GM12878 (cell line): ENCODE measurements at regions not wholly inside any gene's neighbourhood (a gene's known extent, or its start where the extent isn't known, plus 50 kb on each side); places are given as distances from the start of the nearest gene placed in this dataset.

Source experiments
- ATAC-seq: fragments of 200-7000 bp; cut with Tn5 transposase; 3 replicates; pipeline ENCODE4 v1.9.1; 2020; ENCODE audit warnings: mild to moderate bottlenecking, moderate library complexity
- BruUV-seq: library from RNA; stranded (reverse); fragments of 400-500 nt; replicated peaks from 2 replicates; lab custom pipeline; 2021; lab: Mats Ljungman, UMichigan
- CTCF ChIA-PET: fragments of 300-600 bp; sonication (Branson Sonifier 250); formaldehyde crosslinking; extraction: SDS; loops from one replicate; lab custom pipeline; 2021; ENCODE audit warnings: inconsistent platforms; lab: Yijun Ruan, JAX
- POLR2A ChIA-PET: fragments of 350-600 bp; formaldehyde crosslinking; extraction: SDS; loops from one replicate; lab custom pipeline; 2021; ENCODE audit warnings: inconsistent platforms; lab: Charles Lee
- RAD21 ChIA-PET: fragments of 300-600 bp; sonication (Branson Sonifier 250); formaldehyde crosslinking; loops from one replicate; lab custom pipeline; 2023; ENCODE audit warnings: antibody characterized with exemption; ENCODE audit not compliant: unreplicated experiment; lab: Charles Lee
- SMC1A ChIA-PET: fragments of 300-600 bp; sonication (Branson Sonifier 250); formaldehyde crosslinking; loops from one replicate; lab custom pipeline; 2023; ENCODE audit not compliant: unreplicated experiment, uncharacterized antibody; lab: Charles Lee
- DNase-seq: peaks from one replicate; pipeline ENCODE4 v3.0.0-alpha.2; 2011; ENCODE audit warnings: low read depth, low spot score
- FAIRE-seq: peaks from 3 replicates; lab custom pipeline; 2011; peaks lifted over from hg19 to GRCh38; lab: Jason Lieb, UNC
- H2AFZ ChIP-seq: 2 replicates; pipeline ENCODE4 v1.6.0; 2011; ENCODE audit warnings: low read depth, low read length, control low read depth; ENCODE audit not compliant: control insufficient read depth
- H3K27ac ChIP-seq: 2 replicates; pipeline ENCODE4 v1.5.1; 2011; ENCODE audit warnings: control low read depth; ENCODE audit not compliant: control insufficient read depth, insufficient read depth
- H3K27me3 ChIP-seq, 2 experiments: replicated peaks in 1 of 2; 2 replicates each; pipeline versions ENCODE4 v1.6.0 to v1.6.1; 2011; ENCODE audit warnings: low read length in 1 of 2; ENCODE audit not compliant: control insufficient read depth in 2 of 2, insufficient read depth in 2 of 2
- H3K36me3 ChIP-seq, 2 experiments: 2 replicates each; pipeline ENCODE4 v1.5.1; 2011; ENCODE audit warnings: low read length in 1 of 2; ENCODE audit not compliant: control insufficient read depth in 2 of 2, insufficient read depth in 2 of 2
- H3K4me1 ChIP-seq: 2 replicates; pipeline ENCODE4 v1.6.1; 2011; ENCODE audit warnings: mild to moderate bottlenecking, low read length, moderate library complexity, mixed read lengths; ENCODE audit not compliant: control insufficient read depth, insufficient read depth
- H3K4me2 ChIP-seq: 2 replicates; pipeline ENCODE4 v1.6.0; 2011; ENCODE audit warnings: control low read depth; ENCODE audit not compliant: control insufficient read depth, insufficient read depth
- H3K4me3 ChIP-seq: fragments of 200-600 bp; sonication (generic); 2 replicates; pipeline ENCODE4 v1.5.1; 2016
- H3K79me2 ChIP-seq: 2 replicates; pipeline ENCODE4 v1.6.0; 2011; ENCODE audit warnings: low read length; ENCODE audit not compliant: control insufficient read depth, insufficient read depth
- H3K9ac ChIP-seq: 2 replicates; pipeline ENCODE4 v1.8.0; 2011; ENCODE audit warnings: low read length, control low read depth, mixed read lengths; ENCODE audit not compliant: control insufficient read depth, insufficient read depth
- H3K9me3 ChIP-seq: replicated peaks from 3 replicates; pipeline ENCODE4 v1.5.1; 2011; ENCODE audit warnings: mild to moderate bottlenecking, low read length; ENCODE audit not compliant: control insufficient read depth, insufficient read depth
- H4K20me1 ChIP-seq: 2 replicates; pipeline ENCODE4 v1.6.0; 2011; ENCODE audit not compliant: control insufficient read depth, insufficient read depth
- CUX1 ChIP-seq: IDR thresholded peaks from 2 replicates; pipeline ENCODE4 v1.6.1; 2012; ENCODE audit warnings: improper control_type of control experiment, low read depth, low read length; ENCODE audit not compliant: insufficient replicate concordance
- PBX3 ChIP-seq: IDR thresholded peaks from 2 replicates; pipeline ENCODE4 v1.6.1; 2011; ENCODE audit warnings: mild to moderate bottlenecking, low read depth, low read length, moderate library complexity; ENCODE audit not compliant: insufficient replicate concordance
- POU2F2 ChIP-seq: IDR thresholded peaks from 3 replicates; pipeline ENCODE4 v1.6.1; 2011; ENCODE audit warnings: low read depth, mild to moderate bottlenecking, low read length, borderline replicate concordance
- SMC3 ChIP-seq: IDR thresholded peaks from 2 replicates; pipeline ENCODE4 v1.6.1; 2011; ENCODE audit warnings: low read length, improper control_type of control experiment, borderline replicate concordance
- WGBS: methylation state at CpG from one replicate; pipeline ENCODE4 v1.1.6; 2016; ENCODE audit warnings: low lambda C conversion rate; ENCODE audit not compliant: insufficient replicate concordance, insufficient coverage; ENCODE audit errors: missing lambda C conversion rate; 5-methylcytosine and 5-hydroxymethylcytosine counted together
- in situ Hi-C: fragments of 300-500 bp; cut with MboI; formaldehyde crosslinking; loops from 9 replicates; pipeline ENCODE4 v1.14.3; 2018; ENCODE audit warnings: mixed read lengths
- intact Hi-C: fragments of 100-400 bp; cut with micrococcal nuclease; formaldehyde crosslinking; loops from one replicate; pipeline ENCODE4 v1.14.2; 2022; ENCODE audit not compliant: unreplicated experiment
- TF ChIP-seq, protein P1 (sequence below): IDR thresholded peaks from 2 replicates; pipeline ENCODE4 v1.6.1; 2012; ENCODE audit warnings: low read depth, low read length, improper control_type of control experiment

DNA sequence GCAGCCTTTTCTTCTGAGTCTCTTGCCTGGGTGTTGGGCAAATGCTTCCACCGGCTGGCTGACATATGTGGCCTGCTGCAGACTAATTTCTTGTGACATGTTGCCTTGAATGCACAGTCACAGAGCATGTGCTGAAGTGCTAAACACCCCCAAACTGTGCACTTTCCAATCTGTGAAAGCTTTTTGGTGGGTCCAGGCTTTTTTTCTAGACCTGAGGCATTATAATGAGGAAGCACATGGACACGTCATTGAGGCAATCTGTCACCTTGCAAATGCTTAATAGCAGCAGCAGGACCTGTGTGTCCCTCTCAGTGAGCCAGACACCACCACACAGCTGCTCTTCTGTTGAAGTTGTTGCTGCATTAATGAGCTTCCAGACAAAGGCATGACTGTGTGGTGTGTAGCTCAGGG is 274.7 kb downstream of the ELAVL2 start:
- no peak for TF ChIP-seq PBX3
- TF ChIP-seq, protein P1, sequence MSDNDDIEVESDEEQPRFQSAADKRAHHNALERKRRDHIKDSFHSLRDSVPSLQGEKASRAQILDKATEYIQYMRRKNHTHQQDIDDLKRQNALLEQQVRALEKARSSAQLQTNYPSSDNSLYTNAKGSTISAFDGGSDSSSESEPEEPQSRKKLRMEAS: no peak
- TF ChIP-seq POU2F2: no peak
- no peak for TF ChIP-seq SMC3
- TF ChIP-seq CUX1: no peak
- ChIA-PET RAD21 (interaction anchor here (0.7 to 1.4 kb wide), 2 partner anchors 14 to 68 kb away, joined by 3 to 6 read pairs; no protein-coding TSS in a partner anchor), CTCF (interaction anchor here (1.6 kb wide), 1 partner anchor 13 kb away, joined by 4 read pairs; no protein-coding TSS in a partner anchor), SMC1A (interaction anchor here (0.9 kb wide), 1 partner anchor 13 kb away, joined by 3 read pairs; no protein-coding TSS in a partner anchor), POLR2A (no interaction called here)
- FAIRE-seq (no peak), ATAC-seq (no peak), DNase-seq (no peak)
- no peaks in the 10 kb centered on the region for H3K79me2 ChIP-seq
- 25% methylated on average over 2 of the region's 2 CpGs for WGBS
- no peaks in the 10 kb centered on the region for H3K4me1 ChIP-seq
- no peak overlapping the region for H3K27ac ChIP-seq
- BruUV-seq: no TSS peak
- in situ Hi-C loops: no loop called here
- H3K4me3 ChIP-seq: no peak overlapping the region
- H4K20me1 ChIP-seq: no peaks in the 10 kb centered on the region
- intact Hi-C loops: no loop called here
- no peaks in the 10 kb centered on the region for H3K27me3 ChIP-seq
- no peak overlapping the region for H2AFZ ChIP-seq
- H3K9ac ChIP-seq: no peak overlapping the region
- H3K9me3 ChIP-seq: no peaks in the 10 kb centered on the region
- no peak overlapping the region for H3K4me2 ChIP-seq
- H3K36me3 ChIP-seq: no peaks in the 10 kb centered on the region
